ENCODE measurements at regions not wholly inside any gene's neighbourhood (a gene's known extent, or its start where the extent isn't known, plus 50 kb on each side); places are given as distances from the start of the nearest gene placed in this dataset.

DNA sequence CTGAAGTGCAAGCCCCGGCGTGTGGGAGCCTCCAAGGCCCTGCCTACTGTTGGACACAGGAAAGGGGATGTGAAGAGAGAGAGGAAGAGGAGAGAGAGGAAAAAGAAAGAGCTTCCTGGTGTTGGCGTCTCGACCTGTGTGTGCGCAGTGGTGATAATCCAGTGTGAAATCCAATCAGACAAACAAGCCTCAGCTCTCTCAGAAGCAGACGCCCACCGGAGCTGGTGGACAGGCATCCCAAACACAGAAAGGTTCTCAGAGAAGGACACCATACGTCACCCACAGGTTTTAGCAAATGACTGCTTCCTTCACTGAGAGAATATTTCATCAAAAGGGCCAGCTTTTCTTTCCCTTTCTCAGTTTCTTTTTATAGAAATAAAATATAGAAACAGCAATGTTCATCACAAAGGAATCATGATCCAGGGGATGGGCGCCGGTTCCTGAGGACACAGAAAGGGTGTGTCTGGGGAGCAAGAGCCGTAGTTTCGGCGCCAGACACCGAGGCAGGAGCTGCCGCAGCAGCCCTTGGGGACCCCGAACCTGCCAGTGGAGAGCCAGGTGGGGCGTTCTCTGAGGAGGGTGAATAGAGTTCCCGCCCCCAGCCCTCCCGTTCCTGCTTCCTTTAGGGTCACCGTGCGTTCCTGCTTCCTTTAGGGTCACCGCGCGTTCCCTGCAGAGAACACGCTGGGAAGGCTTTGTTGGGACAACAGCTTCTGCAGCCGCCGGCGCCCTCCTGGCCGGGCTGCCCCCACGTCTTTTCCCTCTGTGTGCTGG is 145.8 kb upstream of the SOX1 start:
- H3K27me3 ChIP-seq (ENCODE audit: control insufficient read depth, insufficient read depth, low read length) = no peaks in the 10 kb centered on the region
- no peaks in the 10 kb centered on the region for H3K9me3 ChIP-seq (ENCODE audit: control insufficient read depth in 2 of 3, insufficient read depth in 1 of 3, low read length in 3 of 3)
- FAIRE-seq (no peak), DNase-seq (peak in 1 of 5 donors; percentile 17)
- intact Hi-C loops (cut with DNase I) = no loop called here
- H3K36me3 ChIP-seq (ENCODE audit: control insufficient read depth in 2 of 3, insufficient read depth in 3 of 3, low read length in 3 of 3) = no peaks in the 10 kb centered on the region
- no peak overlapping the region for H3K4me3 ChIP-seq (ENCODE audit: low read length in 3 of 3)
- H3K9ac ChIP-seq (ENCODE audit: low read length in 3 of 3) = no peak overlapping the region
- TF ChIP-seq, protein P1, sequence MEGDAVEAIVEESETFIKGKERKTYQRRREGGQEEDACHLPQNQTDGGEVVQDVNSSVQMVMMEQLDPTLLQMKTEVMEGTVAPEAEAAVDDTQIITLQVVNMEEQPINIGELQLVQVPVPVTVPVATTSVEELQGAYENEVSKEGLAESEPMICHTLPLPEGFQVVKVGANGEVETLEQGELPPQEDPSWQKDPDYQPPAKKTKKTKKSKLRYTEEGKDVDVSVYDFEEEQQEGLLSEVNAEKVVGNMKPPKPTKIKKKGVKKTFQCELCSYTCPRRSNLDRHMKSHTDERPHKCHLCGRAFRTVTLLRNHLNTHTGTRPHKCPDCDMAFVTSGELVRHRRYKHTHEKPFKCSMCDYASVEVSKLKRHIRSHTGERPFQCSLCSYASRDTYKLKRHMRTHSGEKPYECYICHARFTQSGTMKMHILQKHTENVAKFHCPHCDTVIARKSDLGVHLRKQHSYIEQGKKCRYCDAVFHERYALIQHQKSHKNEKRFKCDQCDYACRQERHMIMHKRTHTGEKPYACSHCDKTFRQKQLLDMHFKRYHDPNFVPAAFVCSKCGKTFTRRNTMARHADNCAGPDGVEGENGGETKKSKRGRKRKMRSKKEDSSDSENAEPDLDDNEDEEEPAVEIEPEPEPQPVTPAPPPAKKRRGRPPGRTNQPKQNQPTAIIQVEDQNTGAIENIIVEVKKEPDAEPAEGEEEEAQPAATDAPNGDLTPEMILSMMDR (IDR thresholded peaks at IDR 0.05; ENCODE audit: borderline replicate concordance, extremely low read depth, insufficient read depth) = no peak
- H3K27ac ChIP-seq (ENCODE audit: low read depth in 2 of 2, low read length in 2 of 2) = no peak overlapping the region
- H3K4me1 ChIP-seq (ENCODE audit: control insufficient read depth in 2 of 3, insufficient read depth in 2 of 3, low read depth in 1 of 3, low read length in 3 of 3) = no peaks in the 10 kb centered on the region

DNA sequence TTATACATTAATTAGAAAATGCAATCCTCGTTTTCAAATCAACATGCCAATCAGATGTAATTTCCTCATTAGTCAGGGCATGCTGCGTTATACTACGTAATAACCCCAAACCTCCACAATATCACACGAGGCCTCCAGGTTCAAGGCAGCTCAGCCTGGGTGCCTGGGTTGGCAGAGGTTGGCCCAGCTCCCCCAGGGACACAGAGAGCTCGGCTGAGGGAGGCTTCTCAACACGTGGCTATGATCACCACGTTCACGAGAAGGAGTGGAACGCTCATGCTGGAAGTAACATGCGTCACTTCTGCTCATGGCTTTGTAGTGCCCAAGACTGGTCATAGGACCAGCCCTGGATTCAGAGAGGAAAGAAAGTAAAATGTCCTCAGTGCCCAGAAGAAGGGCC is 144.9 kb upstream of the SOX1 start:
- no peaks in the 10 kb centered on the region for H3K9me3 ChIP-seq (ENCODE audit: control insufficient read depth in 2 of 3, insufficient read depth in 1 of 3, low read length in 3 of 3)
- no peak overlapping the region for H3K9ac ChIP-seq (ENCODE audit: low read length in 3 of 3)
- H3K27ac ChIP-seq (ENCODE audit: low read depth in 2 of 2, low read length in 2 of 2) = no peak overlapping the region
- FAIRE-seq (no peak), DNase-seq (peak in 1 of 5 donors; percentile 12)
- intact Hi-C loops (cut with DNase I) = no loop called here
- no peaks in the 10 kb centered on the region for H3K36me3 ChIP-seq (ENCODE audit: control insufficient read depth in 2 of 3, insufficient read depth in 3 of 3, low read length in 3 of 3)
- TF ChIP-seq, protein P1 (IDR thresholded peaks at IDR 0.05; ENCODE audit: borderline replicate concordance, extremely low read depth, insufficient read depth) = no peak
- H3K4me3 ChIP-seq (ENCODE audit: low read length in 3 of 3) = no peak overlapping the region
- H3K4me1 ChIP-seq (ENCODE audit: control insufficient read depth in 2 of 3, insufficient read depth in 2 of 3, low read depth in 1 of 3, low read length in 3 of 3) = no peaks in the 10 kb centered on the region
- no peaks in the 10 kb centered on the region for H3K27me3 ChIP-seq (ENCODE audit: control insufficient read depth, insufficient read depth, low read length)

DNA sequence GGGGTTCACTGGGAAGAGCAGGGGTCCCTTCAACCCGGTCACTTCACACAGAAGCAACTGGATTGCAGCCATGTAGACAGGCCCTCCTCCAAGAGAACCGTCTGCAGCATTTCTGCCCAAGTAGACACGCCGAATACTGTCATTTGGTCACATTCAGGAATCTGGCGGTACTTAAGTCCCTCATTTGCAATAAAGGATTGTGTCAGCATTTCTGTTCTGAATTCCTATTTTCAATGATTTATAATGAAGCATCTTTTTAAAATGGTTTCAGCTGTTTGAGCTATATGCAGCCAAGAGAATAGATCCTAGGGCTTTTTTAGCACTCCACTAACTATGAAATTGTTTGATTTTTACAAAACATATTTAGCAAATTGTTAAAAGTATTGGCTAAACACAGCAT is 143.5 kb upstream of the SOX1 start:
- Histone ChIP-seq H3K27me3 (ENCODE audit: control insufficient read depth, insufficient read depth, low read length) (no peaks in the 10 kb centered on the region), H3K36me3 (ENCODE audit: control insufficient read depth in 2 of 3, insufficient read depth in 3 of 3, low read length in 3 of 3) (no peaks in the 10 kb centered on the region), H3K4me3 (ENCODE audit: low read length in 3 of 3) (no peak overlapping the region), H3K4me1 (ENCODE audit: control insufficient read depth in 2 of 3, insufficient read depth in 2 of 3, low read depth in 1 of 3, low read length in 3 of 3) (no peaks in the 10 kb centered on the region), H3K9ac (ENCODE audit: low read length in 3 of 3) (no peak overlapping the region), H3K27ac (ENCODE audit: low read depth in 2 of 2, low read length in 2 of 2) (no peak overlapping the region), H3K9me3 (ENCODE audit: control insufficient read depth in 2 of 3, insufficient read depth in 1 of 3, low read length in 3 of 3) (no peaks in the 10 kb centered on the region)
- DNase-seq (peak in 1 of 5 donors; percentile 9), FAIRE-seq (no peak)
- intact Hi-C loops (cut with DNase I) = no loop called here
- TF ChIP-seq, protein P1 (IDR thresholded peaks at IDR 0.05; ENCODE audit: borderline replicate concordance, extremely low read depth, insufficient read depth) = no peak

All from kidney (tissue), 13 donors.